ENCODE measurements at regions not wholly inside any gene's neighbourhood (a gene's known extent, or its start where the extent isn't known, plus 50 kb on each side); places are given as distances from the start of the nearest gene placed in this dataset.

GRCh38 chr7:131623154-131623553, 66.7 kb upstream of the PODXL start (continued):
- TF ChIP-seq MAFF (IDR thresholded peaks at IDR 0.05; ENCODE audit: low read length) (no peak), MCM5 (IDR thresholded peaks at IDR 0.05; ENCODE audit: low read depth) (no peak), IRF9 (tag; IDR thresholded peaks at IDR 0.05) (no peak), ZNF12 (CRISPR knock-in tag; IDR thresholded peaks at IDR 0.05) (0 out of 2 replicates have a peak, but pooled peaks have one; percentile 51), EGR1 (conservative IDR thresholded peaks at IDR 0.05) (peak; percentile 35), EWSR1 (IDR thresholded peaks at IDR 0.05; ENCODE audit: borderline replicate concordance, low read depth, partially characterized antibody) (no peak), CEBPZ (IDR thresholded peaks at IDR 0.05; ENCODE audit: borderline replicate concordance, low read depth, low read length) (no peak), HBP1 (CRISPR knock-in tag; IDR thresholded peaks at IDR 0.05) (no peak), TFE3 (CRISPR knock-in tag; IDR thresholded peaks at IDR 0.05) (no peak), ZNF583 (CRISPR knock-in tag; IDR thresholded peaks at IDR 0.05) (no peak), CTBP1 (IDR thresholded peaks at IDR 0.05; ENCODE audit: borderline replicate concordance) (0 out of 2 replicates have a peak, but pooled peaks have one; percentile 46), ETV5 (CRISPR knock-in tag; IDR thresholded peaks at IDR 0.05; ENCODE audit: low read depth) (peak; percentile 91), XRCC5 (IDR thresholded peaks at IDR 0.05; ENCODE audit: low read depth, low read length) (no peak), CCAR2 (IDR thresholded peaks at IDR 0.05; ENCODE audit: low read depth, low read length) (no peak), ZNF398 (CRISPR knock-in tag; IDR thresholded peaks at IDR 0.05) (no peak), EP300 (IDR thresholded peaks at IDR 0.05; ENCODE audit: low read length) (peak; percentile 20; the same call in 1 of the 2 replicates), HMBOX1 (IDR thresholded peaks at IDR 0.05) (no peak), HES1 (IDR thresholded peaks at IDR 0.05; ENCODE audit: low read depth) (peak; percentile 57; the same call in 1 of the 2 replicates), NFE2 (IDR thresholded peaks at IDR 0.05; ENCODE audit: low read depth) (no peak)
